GM13977 (cell line): ENCODE measurements at regions not wholly inside any gene's neighbourhood (a gene's known extent, or its start where the extent isn't known, plus 50 kb on each side); places are given as distances from the start of the nearest gene placed in this dataset.
"Not testable (repeated sequence)": the region's sequence is repeated elsewhere in the genome, so short reads cannot be mapped to it uniquely, and the experiment has no call there.

ENCODE experiments used
- DNase-seq: peaks from one replicate; pipeline ENCODE4 v3.0.0; 2012; ENCODE audit warnings: low spot score
- CTCF ChIP-seq: IDR thresholded peaks from 2 replicates; pipeline ENCODE4 v1.5.1; 2012; ENCODE audit warnings: mild to moderate bottlenecking, control low read depth; ENCODE audit not compliant: insufficient read depth; ENCODE audit errors: extremely low read depth, missing control alignments
- in situ Hi-C: fragments of 300-500 bp; cut with MboI; formaldehyde crosslinking; loops from one replicate; pipeline ENCODE4 v1.12.0; 2022; ENCODE audit warnings: low sequenced_read_pairs, low pct_unique_long_range_greater_than_20kb, mixed read lengths, inconsistent platforms; ENCODE audit not compliant: unreplicated experiment

DNA sequence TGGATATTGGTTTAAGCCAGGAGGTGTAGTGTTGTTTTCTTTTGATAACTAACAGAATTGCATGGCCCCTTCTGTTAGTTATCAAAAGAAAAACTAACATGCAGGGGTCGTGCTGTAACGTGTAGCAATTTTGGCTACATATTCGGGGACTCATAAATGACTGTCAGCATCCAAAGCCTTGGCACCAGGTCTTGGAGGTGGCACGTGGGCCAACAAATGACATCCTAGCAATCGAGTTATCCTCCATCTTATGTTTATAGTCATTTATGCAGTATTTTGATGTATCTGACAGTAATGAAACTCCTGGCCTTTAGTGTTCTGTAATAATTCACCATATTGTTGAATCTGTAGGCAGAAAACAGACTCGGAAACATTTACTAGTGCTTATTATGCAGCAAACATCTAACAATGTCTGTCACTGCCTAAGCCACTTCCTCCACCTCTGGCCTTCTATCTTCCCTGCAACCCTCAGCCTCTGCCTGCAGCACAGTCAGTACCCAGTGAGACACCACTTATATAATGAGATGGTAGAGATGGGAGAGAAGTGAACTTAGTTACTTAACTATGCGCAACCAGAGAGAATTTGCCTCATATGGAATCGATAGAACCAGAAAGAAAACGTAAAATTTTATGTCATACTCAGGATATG lies 184.6 kb downstream of the AEBP2 start:
- no peak for DNase-seq
- no peak for TF ChIP-seq CTCF
- in situ Hi-C loops, result no loop called here

DNA sequence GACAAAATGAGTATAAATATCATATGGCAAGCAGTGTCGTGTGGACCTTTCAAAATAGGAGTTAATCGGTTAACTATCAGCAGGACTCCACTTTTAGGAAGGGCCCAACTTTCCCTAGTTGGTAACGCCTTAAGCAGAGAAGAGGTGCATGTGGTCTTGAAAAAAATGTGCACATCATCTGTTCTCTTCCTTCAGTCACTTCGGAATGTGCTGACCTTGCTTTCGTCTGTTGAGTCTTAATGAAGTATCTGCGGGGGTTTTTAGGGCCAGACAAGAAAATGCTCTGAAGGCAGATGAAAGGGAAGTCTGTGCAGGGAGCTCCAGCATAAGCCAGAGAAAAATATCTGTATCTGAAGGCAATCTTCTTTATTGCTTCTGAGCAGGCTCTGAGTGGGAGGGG lies 185.2 kb downstream of the AEBP2 start:
- no peak for DNase-seq
- no peak for TF ChIP-seq CTCF
- in situ Hi-C loops, result no loop called here

DNA sequence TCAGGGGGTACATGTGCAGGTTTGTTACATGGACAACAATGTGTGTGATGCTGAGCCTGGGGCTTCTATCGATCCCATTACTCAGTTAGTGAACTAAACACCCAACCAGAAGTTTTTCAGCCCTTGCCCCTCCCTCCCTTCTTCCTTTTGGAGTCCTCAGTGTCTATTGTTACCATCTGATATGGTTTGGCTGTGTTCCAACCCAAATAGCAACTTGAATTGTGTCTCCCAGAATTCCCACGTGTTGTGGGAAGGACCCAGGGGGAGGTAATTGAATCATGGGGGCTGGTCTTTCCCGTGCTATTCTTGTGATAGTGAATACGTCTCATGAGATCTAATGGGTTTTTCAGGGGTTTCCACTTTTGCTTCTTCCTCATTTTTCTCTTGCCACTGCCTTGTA lies 186.3 kb downstream of the AEBP2 start:
- DNase-seq, in situ Hi-C loops: not testable (repeated sequence)

- in situ Hi-C loops, result no loop called here
- no peak for DNase-seq
- TF ChIP-seq CTCF, result no peak
These were observed 188.4 kb downstream of the AEBP2 start for GRCh38 chr12:19627719-19628118.

- in situ Hi-C loops, result no loop called here
- DNase-seq, result no peak
- no peak for TF ChIP-seq CTCF
These were observed 191.2 kb downstream of the AEBP2 start for GRCh38 chr12:19630536-19630935.

DNA sequence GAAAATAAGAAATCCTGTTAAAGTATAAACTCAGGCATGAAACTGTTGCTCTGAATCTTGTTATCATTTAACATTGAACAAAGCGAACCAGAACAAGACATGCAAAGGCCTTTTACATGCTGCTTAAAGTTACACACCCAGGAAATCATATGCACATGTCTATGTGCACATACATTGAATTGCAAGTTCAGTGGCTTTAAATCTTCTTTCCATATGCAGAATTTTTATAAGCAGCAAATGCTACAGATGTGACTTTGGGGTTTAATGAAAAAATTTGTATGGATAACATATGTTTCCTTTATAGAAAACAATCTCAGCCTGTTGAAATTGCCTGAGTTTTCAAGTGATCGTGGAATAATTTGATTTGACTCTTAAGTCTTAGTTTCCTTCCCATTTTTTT lies 193.9 kb downstream of the AEBP2 start:
- TF ChIP-seq CTCF, result no peak
- in situ Hi-C loops, result no loop called here
- DNase-seq, result no peak

DNA sequence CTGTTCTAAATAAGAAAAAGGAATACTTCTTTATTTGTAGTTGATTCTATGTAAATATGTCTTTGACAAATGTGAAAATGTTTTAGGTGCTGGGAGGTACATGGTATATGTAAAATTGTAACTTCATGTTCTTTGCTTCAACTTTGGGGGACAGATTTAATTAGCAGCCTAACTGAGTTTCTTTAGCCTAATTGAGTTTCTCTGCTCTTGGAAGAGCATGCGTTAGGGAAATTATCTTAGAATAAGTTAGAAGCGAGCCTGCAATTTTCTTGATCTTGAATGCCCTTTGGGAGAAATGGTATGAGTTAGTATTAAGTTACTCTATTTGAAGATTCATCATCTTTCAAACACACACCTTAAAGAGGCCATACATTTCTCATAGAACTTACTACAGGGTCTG lies 194.3 kb downstream of the AEBP2 start:
- no peak for DNase-seq
- in situ Hi-C loops, result no loop called here
- TF ChIP-seq CTCF, result no peak
